HUES48 (cell line): ENCODE measurements at regions not wholly inside any gene's neighbourhood (a gene's known extent, or its start where the extent isn't known, plus 50 kb on each side); places are given as distances from the start of the nearest gene placed in this dataset.
A peak's percentile ranks its signal among the peaks of the same experiment; 100 is the strongest.

Experiments
- H3K27ac ChIP-seq: one replicate; pipeline ENCODE4 v1.7.0; 2013; ENCODE audit warnings: low read depth, low read length, inconsistent platforms
- H3K27me3 ChIP-seq: 2 replicates; pipeline ENCODE4 v1.6.1; 2013; ENCODE audit warnings: mild to moderate bottlenecking, low read length; ENCODE audit not compliant: control insufficient read depth, insufficient read depth
- H3K36me3 ChIP-seq: 2 replicates; pipeline ENCODE4 v1.6.1; 2013; ENCODE audit warnings: low read length; ENCODE audit not compliant: control insufficient read depth, insufficient read depth
- H3K4me1 ChIP-seq: 2 replicates; pipeline ENCODE4 v1.6.1; 2013; ENCODE audit warnings: mild to moderate bottlenecking, low read length; ENCODE audit not compliant: control insufficient read depth, insufficient read depth
- H3K4me3 ChIP-seq: 2 replicates; pipeline ENCODE4 v1.5.1; 2013; ENCODE audit warnings: mild to moderate bottlenecking, low read depth, low read length
- H3K9ac ChIP-seq: 2 replicates; pipeline ENCODE4 v1.6.1; 2013; ENCODE audit warnings: mild to moderate bottlenecking, low read depth, low read length, moderate library complexity
- H3K9me3 ChIP-seq: 2 replicates; pipeline ENCODE4 v1.6.1; 2013; ENCODE audit warnings: low read length; ENCODE audit not compliant: control insufficient read depth, insufficient read depth

GRCh38 chr5:121675924-121676323, 175.8 kb upstream of the FTMT start:
- H3K36me3 ChIP-seq = no peaks in the 10 kb centered on the region
- H3K4me1 ChIP-seq = no peaks in the 10 kb centered on the region
- H3K9ac ChIP-seq = no peak overlapping the region
- H3K4me3 ChIP-seq = no peak overlapping the region
- H3K27me3 ChIP-seq = no peaks in the 10 kb centered on the region
- H3K27ac ChIP-seq = no peak overlapping the region
- no peaks in the 10 kb centered on the region for H3K9me3 ChIP-seq

GRCh38 chr5:121681229-121681855, 170.3 kb upstream of the FTMT start:
- Histone ChIP-seq H3K4me1 (peaks cover 4% of the 10 kb centered on the region; the same call in 1 of the 2 replicates), H3K27me3 (no peaks in the 10 kb centered on the region), H3K27ac (no peak overlapping the region), H3K9ac (no peak overlapping the region), H3K4me3 (no peak overlapping the region), H3K36me3 (no peaks in the 10 kb centered on the region), H3K9me3 (peaks cover 3% of the 10 kb centered on the region; the same call in 1 of the 2 replicates)

DNA sequence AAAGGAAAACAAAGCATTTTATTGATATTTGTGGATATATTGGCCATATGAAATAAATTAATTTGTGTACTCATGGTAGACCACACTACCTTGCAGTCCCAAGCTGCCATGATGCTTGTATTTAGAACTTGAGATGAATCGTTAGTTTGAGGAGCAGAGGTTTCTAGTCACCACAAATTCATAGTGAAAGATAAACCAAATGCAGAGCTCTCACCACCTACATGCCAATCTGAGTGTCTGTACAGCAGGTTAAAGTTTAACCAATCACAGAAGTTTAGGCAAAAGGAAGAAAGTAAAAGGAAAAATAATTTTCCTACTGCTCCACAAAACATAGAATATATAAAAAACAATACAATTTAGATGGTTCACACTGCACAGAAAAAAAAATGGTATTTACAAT, 163.6 kb upstream of the FTMT start:
- H3K4me1 ChIP-seq = peaks cover 26% of the 10 kb centered on the region
- H3K27me3 ChIP-seq = no peaks in the 10 kb centered on the region
- H3K27ac ChIP-seq = no peak overlapping the region
- H3K9ac ChIP-seq = no peak overlapping the region
- H3K4me3 ChIP-seq = no peak overlapping the region
- H3K9me3 ChIP-seq = no peaks in the 10 kb centered on the region
- no peaks in the 10 kb centered on the region for H3K36me3 ChIP-seq

DNA sequence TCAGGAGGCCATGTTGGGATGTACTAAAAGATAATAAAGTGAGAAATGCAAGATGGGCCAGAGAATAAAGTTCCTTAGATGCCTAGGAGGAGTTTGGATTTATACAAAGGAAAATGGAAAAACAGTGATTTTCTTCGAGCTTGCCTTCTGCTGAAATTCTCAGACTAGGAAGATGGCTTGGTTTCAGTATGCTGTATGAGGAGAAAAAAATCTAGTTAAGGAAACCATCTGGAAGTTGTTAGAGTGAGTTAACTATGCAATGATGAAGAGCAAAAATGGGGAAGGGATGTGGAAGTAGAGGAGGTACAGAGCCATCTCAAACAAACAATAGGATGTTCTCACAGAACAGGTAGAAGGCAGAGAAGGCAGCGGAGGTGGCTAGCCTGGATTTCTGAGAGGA, 162.9 kb upstream of the FTMT start:
- Histone ChIP-seq H3K27ac (no peak overlapping the region), H3K4me3 (no peak overlapping the region)

GRCh38 chr5:121691478-121691877, 160.2 kb upstream of the FTMT start:
- Histone ChIP-seq H3K9ac (no peak overlapping the region), H3K27ac (peak overlapping the region; percentile 75), H3K9me3 (no peaks in the 10 kb centered on the region)

More for the DNA sequence above, 162.9 kb upstream of the FTMT start:
- peaks cover 29% of the 10 kb centered on the region for H3K4me1 ChIP-seq
- H3K9ac ChIP-seq = no peak overlapping the region
- no peaks in the 10 kb centered on the region for H3K9me3 ChIP-seq
- H3K36me3 ChIP-seq = no peaks in the 10 kb centered on the region
- no peaks in the 10 kb centered on the region for H3K27me3 ChIP-seq

GRCh38 chr5:121692158-121692557, 159.5 kb upstream of the FTMT start:
- no peaks in the 10 kb centered on the region for H3K9me3 ChIP-seq
- H3K4me1 ChIP-seq = peaks cover 34% of the 10 kb centered on the region; the same call in 1 of the 2 replicates
- no peaks in the 10 kb centered on the region for H3K27me3 ChIP-seq
- no peak overlapping the region for H3K9ac ChIP-seq
- no peaks in the 10 kb centered on the region for H3K36me3 ChIP-seq
- H3K27ac ChIP-seq = peak overlapping the region; percentile 75
- H3K4me3 ChIP-seq = no peak overlapping the region

More at GRCh38 chr5:121691478-121691877, 160.2 kb upstream of the FTMT start:
- no peaks in the 10 kb centered on the region for H3K36me3 ChIP-seq
- no peak overlapping the region for H3K4me3 ChIP-seq
- no peaks in the 10 kb centered on the region for H3K27me3 ChIP-seq
- H3K4me1 ChIP-seq = peaks cover 38% of the 10 kb centered on the region

DNA sequence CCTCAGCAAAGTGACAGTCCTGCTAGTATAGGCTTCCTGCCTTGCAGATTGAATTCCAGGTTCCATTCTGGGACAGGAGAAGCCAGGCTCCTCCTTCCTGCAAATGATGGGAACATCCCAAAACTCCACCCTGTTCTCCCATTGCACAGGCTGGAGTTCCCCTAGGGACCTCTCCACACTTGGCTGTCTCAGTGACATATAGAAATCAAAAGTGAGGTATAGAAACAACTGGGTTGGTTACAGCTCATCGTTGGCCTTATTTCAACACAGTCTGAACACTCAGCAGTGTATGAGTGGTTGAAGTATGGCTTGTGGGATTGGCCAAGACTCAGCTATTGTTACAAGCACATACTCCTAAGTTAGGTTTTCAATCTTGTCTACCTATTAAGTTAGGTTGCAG, 157.8 kb upstream of the FTMT start:
- H3K9me3 ChIP-seq = no peaks in the 10 kb centered on the region
- H3K27ac ChIP-seq = no peak overlapping the region
- no peaks in the 10 kb centered on the region for H3K36me3 ChIP-seq
- no peak overlapping the region for H3K4me3 ChIP-seq
- no peaks in the 10 kb centered on the region for H3K27me3 ChIP-seq
- H3K9ac ChIP-seq = no peak overlapping the region
- H3K4me1 ChIP-seq = peaks cover 34% of the 10 kb centered on the region; the same call in 1 of the 2 replicates

- Histone ChIP-seq H3K27ac (no peak overlapping the region), H3K4me1 (peaks cover 24% of the 10 kb centered on the region; the same call in 1 of the 2 replicates), H3K27me3 (no peaks in the 10 kb centered on the region), H3K9ac (no peak overlapping the region), H3K4me3 (no peak overlapping the region), H3K9me3 (no peaks in the 10 kb centered on the region), H3K36me3 (no peaks in the 10 kb centered on the region)
These were observed 156.4 kb upstream of the FTMT start for GRCh38 chr5:121695307-121695706.

- peaks cover 15% of the 10 kb centered on the region; the same call in 1 of the 2 replicates for H3K4me1 ChIP-seq
- no peaks in the 10 kb centered on the region for H3K9me3 ChIP-seq
- no peak overlapping the region for H3K27ac ChIP-seq
- no peaks in the 10 kb centered on the region for H3K36me3 ChIP-seq
- H3K27me3 ChIP-seq = no peaks in the 10 kb centered on the region
- no peak overlapping the region for H3K4me3 ChIP-seq
- no peak overlapping the region for H3K9ac ChIP-seq
These were observed 153.0 kb upstream of the FTMT start for GRCh38 chr5:121698690-121699089.

DNA sequence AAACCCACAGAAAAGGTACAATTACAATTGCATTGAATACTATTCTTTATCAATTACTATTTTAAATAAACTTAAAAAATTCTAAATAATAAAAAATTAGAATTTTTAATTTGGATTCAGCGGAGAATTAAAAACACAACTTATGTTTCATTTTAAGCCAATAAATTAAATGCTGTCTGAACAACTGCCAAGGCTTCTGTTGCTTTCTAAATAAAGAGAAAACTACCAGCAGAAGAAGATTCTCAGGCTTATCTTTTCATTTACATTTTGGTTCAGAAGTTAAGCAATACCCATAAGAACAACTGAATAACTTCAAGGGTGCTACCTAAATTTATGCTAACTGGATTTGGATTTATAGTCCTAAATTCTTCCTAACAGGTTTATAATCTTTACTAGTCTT, 150.0 kb upstream of the FTMT start:
- no peaks in the 10 kb centered on the region for H3K9me3 ChIP-seq
- H3K27me3 ChIP-seq = no peaks in the 10 kb centered on the region
- H3K9ac ChIP-seq = no peak overlapping the region
- no peak overlapping the region for H3K4me3 ChIP-seq
- H3K4me1 ChIP-seq = no peaks in the 10 kb centered on the region
- H3K36me3 ChIP-seq = no peaks in the 10 kb centered on the region
- no peak overlapping the region for H3K27ac ChIP-seq

- H3K4me3 ChIP-seq = no peak overlapping the region
- no peaks in the 10 kb centered on the region for H3K36me3 ChIP-seq
- H3K27me3 ChIP-seq = no peaks in the 10 kb centered on the region
- H3K27ac ChIP-seq = no peak overlapping the region
- no peak overlapping the region for H3K9ac ChIP-seq
- no peaks in the 10 kb centered on the region for H3K4me1 ChIP-seq
- no peaks in the 10 kb centered on the region for H3K9me3 ChIP-seq
These were observed 149.0 kb upstream of the FTMT start for GRCh38 chr5:121702682-121703081.
